Colon (tissue), 2 donors: ENCODE measurements at regions not wholly inside any gene's neighbourhood (a gene's known extent, or its start where the extent isn't known, plus 50 kb on each side); places are given as distances from the start of the nearest gene placed in this dataset.
"Not testable (repeated sequence)": the region's sequence is repeated elsewhere in the genome, so short reads cannot be mapped to it uniquely, and the experiment has no call there.

Experiments used
- FAIRE-seq: peaks from 2 replicates; lab custom pipeline; 2012; peaks lifted over from hg19 to GRCh38; lab: Jason Lieb, UNC
- donor health status: control.
- donor health status: control.

- peak; percentile 65 for FAIRE-seq
Measured at GRCh38 chr5:29039994-29040393, 2001.6 kb upstream of the CDH9 start.

- no peak for FAIRE-seq
Measured at GRCh38 chr5:29037716-29038115, 1999.3 kb upstream of the CDH9 start.

- no peak for FAIRE-seq
Measured at GRCh38 chr5:29024052-29024451, 1985.7 kb upstream of the CDH9 start.

GRCh38 chr5:29023541-29023940, 1985.2 kb upstream of the CDH9 start:
- no peak for FAIRE-seq

- FAIRE-seq, result no peak
Measured at GRCh38 chr5:29017501-29017900, 1979.1 kb upstream of the CDH9 start.

- FAIRE-seq, result no peak
Measured at GRCh38 chr5:29016067-29016466, 1977.7 kb upstream of the CDH9 start.

- no peak for FAIRE-seq
Measured at GRCh38 chr5:29015523-29015922, 1977.1 kb upstream of the CDH9 start.

GRCh38 chr5:29005386-29005785, 1967.0 kb upstream of the CDH9 start:
- FAIRE-seq, result no peak

GRCh38 chr5:29002481-29002880, 1964.1 kb upstream of the CDH9 start:
- no peak for FAIRE-seq

GRCh38 chr5:29001666-29002065, 1963.3 kb upstream of the CDH9 start:
- FAIRE-seq, result no peak

- no peak for FAIRE-seq
Measured at GRCh38 chr5:28984639-28985038, 1946.3 kb upstream of the CDH9 start.

- FAIRE-seq, result no peak
Measured at GRCh38 chr5:28975508-28975907, 1937.1 kb upstream of the CDH9 start.

GRCh38 chr5:28967848-28968247, 1929.5 kb upstream of the CDH9 start:
- no peak for FAIRE-seq

GRCh38 chr5:28961816-28962215, 1923.4 kb upstream of the CDH9 start:
- no peak for FAIRE-seq

- FAIRE-seq, result no peak
Measured at GRCh38 chr5:28958581-28958980, 1920.2 kb upstream of the CDH9 start.

GRCh38 chr5:28957450-28957849, 1919.1 kb upstream of the CDH9 start:
- FAIRE-seq, result no peak

GRCh38 chr5:28954074-28954473, 1915.7 kb upstream of the CDH9 start:
- FAIRE-seq, result no peak

GRCh38 chr5:28947865-28948264, 1909.5 kb upstream of the CDH9 start:
- no peak for FAIRE-seq

- no peak for FAIRE-seq
Measured at GRCh38 chr5:28945859-28946258, 1907.5 kb upstream of the CDH9 start.

GRCh38 chr5:28929366-28929765, 1891.0 kb upstream of the CDH9 start:
- not testable (repeated sequence) for FAIRE-seq

GRCh38 chr5:28928327-28928790, 1890.0 kb upstream of the CDH9 start:
- FAIRE-seq, result not testable (repeated sequence)

- FAIRE-seq, result no peak
Measured at GRCh38 chr5:28927559-28928326, 1889.4 kb upstream of the CDH9 start.

- no peak for FAIRE-seq
Measured at GRCh38 chr5:28926422-28926821, 1888.0 kb upstream of the CDH9 start.

- FAIRE-seq, result no peak
Measured at GRCh38 chr5:28917631-28918030, 1879.2 kb upstream of the CDH9 start.
